HepG2 (cell line): ENCODE measurements at regions not wholly inside any gene's neighbourhood (a gene's known extent, or its start where the extent isn't known, plus 50 kb on each side); places are given as distances from the start of the nearest gene placed in this dataset.

Source experiments
- IRX3 ChIP-seq: sonication (generic); formaldehyde crosslinking; IDR thresholded peaks from 2 replicates; pipeline ENCODE4 v1.8.1; 2023; ENCODE audit warnings: mild to moderate bottlenecking, low read depth, missing genetic modification reagents, borderline replicate concordance
- MYNN ChIP-seq: sonication (generic); formaldehyde crosslinking; IDR thresholded peaks from 2 replicates; pipeline ENCODE4 v1.4.0; 2020; ENCODE audit warnings: mild to moderate bottlenecking, low read depth, missing genetic modification reagents
- NFATC3 ChIP-seq: sonication (generic); formaldehyde crosslinking; IDR thresholded peaks from 2 replicates; pipeline ENCODE4 v1.5.1; 2020; ENCODE audit warnings: mild to moderate bottlenecking, missing genetic modification reagents
- TCF7L2 ChIP-seq: IDR thresholded peaks from 2 replicates; pipeline ENCODE4 v1.6.1; 2011; ENCODE audit warnings: mild to moderate bottlenecking, low read depth, low read length, moderate library complexity
- ZNF367 ChIP-seq: sonication (generic); formaldehyde crosslinking; IDR thresholded peaks from 2 replicates; pipeline ENCODE4 v1.4.0; 2020; ENCODE audit warnings: missing genetic modification reagents, borderline replicate concordance
- ZNF768 ChIP-seq: sonication (generic); formaldehyde crosslinking; IDR thresholded peaks from 2 replicates; pipeline ENCODE4 v1.4.0; 2020; ENCODE audit warnings: missing genetic modification reagents
- ZNF841 ChIP-seq: sonication (generic); formaldehyde crosslinking; IDR thresholded peaks from 2 replicates; pipeline ENCODE4 v1.8.1; 2023; ENCODE audit warnings: missing genetic modification reagents, borderline replicate concordance
- ZSCAN31 ChIP-seq: sonication (generic); formaldehyde crosslinking; IDR thresholded peaks from 2 replicates; pipeline ENCODE4 v1.5.0; 2020; ENCODE audit warnings: low read depth, mild to moderate bottlenecking, missing genetic modification reagents
- TF ChIP-seq, protein P1 (sequence below), 2 experiments: sonication (generic) in 1 of 2; formaldehyde crosslinking in 1 of 2; IDR thresholded peaks; 2 replicates each; pipeline versions ENCODE4 v1.5.1 to v1.6.1; 2011 to 2020; ENCODE audit warnings: borderline replicate concordance in 1 of 2, low read depth in 1 of 2, low read length in 1 of 2, mild to moderate bottlenecking in 1 of 2, missing genetic modification reagents in 1 of 2, moderate library complexity in 1 of 2
- TF ChIP-seq, protein P2 (sequence below): IDR thresholded peaks from 2 replicates; pipeline ENCODE4 v1.6.1; 2016; ENCODE audit warnings: low read depth, missing genetic modification reagents, missing compliant biosample characterization
- TF ChIP-seq, protein P3 (sequence below): sonication (generic); formaldehyde crosslinking; conservative IDR thresholded peaks from 2 replicates; pipeline ENCODE4 v1.4.0; 2020; ENCODE audit warnings: missing genetic modification reagents

DNA sequence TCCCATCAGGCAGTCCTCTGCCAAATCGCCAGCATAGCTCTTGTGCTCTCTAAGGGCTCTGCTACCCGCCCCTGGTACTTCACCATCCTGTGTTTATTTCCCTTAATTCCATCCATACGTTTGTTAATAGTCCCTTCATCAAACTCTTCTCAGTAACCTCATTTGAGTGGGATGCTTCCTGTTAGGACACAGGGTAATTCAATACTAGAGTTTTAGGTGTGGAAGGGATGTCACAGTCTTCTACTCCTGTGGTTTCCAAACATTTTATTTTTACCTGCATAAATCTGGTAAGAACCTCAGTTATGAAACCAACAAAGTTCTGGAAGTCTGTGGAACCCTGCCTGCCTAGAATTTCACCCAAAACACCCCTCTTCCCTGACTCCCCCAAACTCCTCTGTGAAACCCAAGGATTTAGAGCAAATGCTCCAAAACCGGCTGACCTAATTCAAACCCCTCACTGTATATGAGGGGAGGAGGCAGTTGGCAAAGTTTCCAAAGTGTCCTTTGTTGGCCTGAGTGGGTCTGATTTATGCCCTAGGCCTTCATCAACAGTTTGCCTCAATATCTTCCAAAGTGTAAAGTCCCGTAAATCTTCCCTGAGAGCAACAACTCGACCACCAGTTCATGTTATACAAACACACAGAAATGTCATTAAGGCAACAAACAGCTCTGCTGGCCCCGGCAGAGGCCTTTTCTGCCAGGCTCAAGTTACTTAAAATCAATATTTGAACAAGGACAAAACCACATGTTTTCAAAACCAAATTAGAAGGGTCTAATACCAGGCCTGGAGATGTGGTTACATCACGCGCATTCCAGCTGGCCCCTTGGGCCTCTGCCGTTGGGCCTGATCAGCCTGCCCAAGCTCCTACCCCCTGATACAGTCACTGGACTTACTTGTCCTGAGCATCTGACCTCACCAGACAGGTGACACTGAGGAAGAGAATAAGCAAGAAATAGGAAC, 82.4 kb upstream of the FGGY start (continued):
- TF ChIP-seq MYNN, result no peak
- TF ChIP-seq, protein P1, sequence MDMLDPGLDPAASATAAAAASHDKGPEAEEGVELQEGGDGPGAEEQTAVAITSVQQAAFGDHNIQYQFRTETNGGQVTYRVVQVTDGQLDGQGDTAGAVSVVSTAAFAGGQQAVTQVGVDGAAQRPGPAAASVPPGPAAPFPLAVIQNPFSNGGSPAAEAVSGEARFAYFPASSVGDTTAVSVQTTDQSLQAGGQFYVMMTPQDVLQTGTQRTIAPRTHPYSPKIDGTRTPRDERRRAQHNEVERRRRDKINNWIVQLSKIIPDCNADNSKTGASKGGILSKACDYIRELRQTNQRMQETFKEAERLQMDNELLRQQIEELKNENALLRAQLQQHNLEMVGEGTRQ (IDR thresholded peaks at IDR 0.05; ENCODE audit: low read depth, low read length), result no peak
- TF ChIP-seq, protein P1 (CRISPR knock-in tag; IDR thresholded peaks at IDR 0.05; ENCODE audit: borderline replicate concordance), result no peak
- TF ChIP-seq IRX3 (CRISPR knock-in tag), result no peak
- TF ChIP-seq TCF7L2, result no peak
- TF ChIP-seq, protein P2, sequence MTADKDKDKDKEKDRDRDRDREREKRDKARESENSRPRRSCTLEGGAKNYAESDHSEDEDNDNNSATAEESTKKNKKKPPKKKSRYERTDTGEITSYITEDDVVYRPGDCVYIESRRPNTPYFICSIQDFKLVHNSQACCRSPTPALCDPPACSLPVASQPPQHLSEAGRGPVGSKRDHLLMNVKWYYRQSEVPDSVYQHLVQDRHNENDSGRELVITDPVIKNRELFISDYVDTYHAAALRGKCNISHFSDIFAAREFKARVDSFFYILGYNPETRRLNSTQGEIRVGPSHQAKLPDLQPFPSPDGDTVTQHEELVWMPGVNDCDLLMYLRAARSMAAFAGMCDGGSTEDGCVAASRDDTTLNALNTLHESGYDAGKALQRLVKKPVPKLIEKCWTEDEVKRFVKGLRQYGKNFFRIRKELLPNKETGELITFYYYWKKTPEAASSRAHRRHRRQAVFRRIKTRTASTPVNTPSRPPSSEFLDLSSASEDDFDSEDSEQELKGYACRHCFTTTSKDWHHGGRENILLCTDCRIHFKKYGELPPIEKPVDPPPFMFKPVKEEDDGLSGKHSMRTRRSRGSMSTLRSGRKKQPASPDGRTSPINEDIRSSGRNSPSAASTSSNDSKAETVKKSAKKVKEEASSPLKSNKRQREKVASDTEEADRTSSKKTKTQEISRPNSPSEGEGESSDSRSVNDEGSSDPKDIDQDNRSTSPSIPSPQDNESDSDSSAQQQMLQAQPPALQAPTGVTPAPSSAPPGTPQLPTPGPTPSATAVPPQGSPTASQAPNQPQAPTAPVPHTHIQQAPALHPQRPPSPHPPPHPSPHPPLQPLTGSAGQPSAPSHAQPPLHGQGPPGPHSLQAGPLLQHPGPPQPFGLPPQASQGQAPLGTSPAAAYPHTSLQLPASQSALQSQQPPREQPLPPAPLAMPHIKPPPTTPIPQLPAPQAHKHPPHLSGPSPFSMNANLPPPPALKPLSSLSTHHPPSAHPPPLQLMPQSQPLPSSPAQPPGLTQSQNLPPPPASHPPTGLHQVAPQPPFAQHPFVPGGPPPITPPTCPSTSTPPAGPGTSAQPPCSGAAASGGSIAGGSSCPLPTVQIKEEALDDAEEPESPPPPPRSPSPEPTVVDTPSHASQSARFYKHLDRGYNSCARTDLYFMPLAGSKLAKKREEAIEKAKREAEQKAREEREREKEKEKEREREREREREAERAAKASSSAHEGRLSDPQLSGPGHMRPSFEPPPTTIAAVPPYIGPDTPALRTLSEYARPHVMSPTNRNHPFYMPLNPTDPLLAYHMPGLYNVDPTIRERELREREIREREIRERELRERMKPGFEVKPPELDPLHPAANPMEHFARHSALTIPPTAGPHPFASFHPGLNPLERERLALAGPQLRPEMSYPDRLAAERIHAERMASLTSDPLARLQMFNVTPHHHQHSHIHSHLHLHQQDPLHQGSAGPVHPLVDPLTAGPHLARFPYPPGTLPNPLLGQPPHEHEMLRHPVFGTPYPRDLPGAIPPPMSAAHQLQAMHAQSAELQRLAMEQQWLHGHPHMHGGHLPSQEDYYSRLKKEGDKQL (CRISPR knock-in tag), result peak; percentile 80; the same call in 1 of the 2 replicates
- peak; percentile 87 for TF ChIP-seq ZSCAN31 (CRISPR knock-in tag)
- no peak for TF ChIP-seq ZNF841 (CRISPR knock-in tag)
- no peak for TF ChIP-seq NFATC3 (CRISPR knock-in tag)
- no peak for TF ChIP-seq ZNF367 (CRISPR knock-in tag)
- TF ChIP-seq, protein P3, sequence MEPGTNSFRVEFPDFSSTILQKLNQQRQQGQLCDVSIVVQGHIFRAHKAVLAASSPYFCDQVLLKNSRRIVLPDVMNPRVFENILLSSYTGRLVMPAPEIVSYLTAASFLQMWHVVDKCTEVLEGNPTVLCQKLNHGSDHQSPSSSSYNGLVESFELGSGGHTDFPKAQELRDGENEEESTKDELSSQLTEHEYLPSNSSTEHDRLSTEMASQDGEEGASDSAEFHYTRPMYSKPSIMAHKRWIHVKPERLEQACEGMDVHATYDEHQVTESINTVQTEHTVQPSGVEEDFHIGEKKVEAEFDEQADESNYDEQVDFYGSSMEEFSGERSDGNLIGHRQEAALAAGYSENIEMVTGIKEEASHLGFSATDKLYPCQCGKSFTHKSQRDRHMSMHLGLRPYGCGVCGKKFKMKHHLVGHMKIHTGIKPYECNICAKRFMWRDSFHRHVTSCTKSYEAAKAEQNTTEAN (CRISPR knock-in tag), result peak; percentile 82
- no peak for TF ChIP-seq ZNF768 (CRISPR knock-in tag)
